ENCODE measurements at regions not wholly inside any gene's neighbourhood (a gene's known extent, or its start where the extent isn't known, plus 50 kb on each side); places are given as distances from the start of the nearest gene placed in this dataset.
"Not testable (repeated sequence)": the region's sequence is repeated elsewhere in the genome, so short reads cannot be mapped to it uniquely, and the experiment has no call there.

- DNase-seq: no peak
Measured at GRCh38 chr4:118410138-118410537, 57.3 kb upstream of the PRSS12 start.

- no peak for DNase-seq
Measured at GRCh38 chr4:118417325-118417724, 64.5 kb upstream of the PRSS12 start.

- DNase-seq: not testable (repeated sequence)
Measured at GRCh38 chr4:118417800-118418199, 65.0 kb upstream of the PRSS12 start.

- not testable (repeated sequence) for DNase-seq
Measured at GRCh38 chr4:118418396-118418795, 65.6 kb upstream of the PRSS12 start.

GRCh38 chr4:118419626-118420025 is 66.8 kb upstream of the PRSS12 start:
- not testable (repeated sequence) for DNase-seq

- not testable (repeated sequence) for DNase-seq
Measured at GRCh38 chr4:118424062-118424461, 71.3 kb upstream of the PRSS12 start.

- DNase-seq: not testable (repeated sequence)
Measured at GRCh38 chr4:118428881-118429280, 76.1 kb upstream of the PRSS12 start.

GRCh38 chr4:118432359-118432758 is 79.6 kb upstream of the PRSS12 start:
- not testable (repeated sequence) for DNase-seq

- DNase-seq: not testable (repeated sequence)
Measured at GRCh38 chr4:118433612-118434375, 81.0 kb upstream of the PRSS12 start.

- DNase-seq: not testable (repeated sequence)
Measured at GRCh38 chr4:118435415-118435814, 82.6 kb upstream of the PRSS12 start.

GRCh38 chr4:118442115-118442837 is 89.5 kb upstream of the PRSS12 start:
- not testable (repeated sequence) for DNase-seq

GRCh38 chr4:118447397-118447796 is 94.6 kb upstream of the PRSS12 start:
- not testable (repeated sequence) for DNase-seq

GRCh38 chr4:118454857-118455256 is 102.1 kb upstream of the PRSS12 start:
- DNase-seq: not testable (repeated sequence)

GRCh38 chr4:118461435-118461834 is 108.6 kb upstream of the PRSS12 start:
- DNase-seq: not testable (repeated sequence)

GRCh38 chr4:118465831-118466230 is 113.0 kb upstream of the PRSS12 start:
- DNase-seq: not testable (repeated sequence)

- not testable (repeated sequence) for DNase-seq
Measured at GRCh38 chr4:118474001-118474626, 121.3 kb upstream of the PRSS12 start.

GRCh38 chr4:118474771-118475170 is 122.0 kb upstream of the PRSS12 start:
- not testable (repeated sequence) for DNase-seq

GRCh38 chr4:118475901-118476300 is 123.1 kb upstream of the PRSS12 start:
- not testable (repeated sequence) for DNase-seq

- not testable (repeated sequence) for DNase-seq
Measured at GRCh38 chr4:118477826-118478225, 125.0 kb upstream of the PRSS12 start.

- not testable (repeated sequence) for DNase-seq
Measured at GRCh38 chr4:118485801-118486314, 133.1 kb upstream of the PRSS12 start.

GRCh38 chr4:118492963-118493362 is 140.2 kb upstream of the PRSS12 start:
- DNase-seq: not testable (repeated sequence)

- not testable (repeated sequence) for DNase-seq
Measured at GRCh38 chr4:118494437-118494836, 141.6 kb upstream of the PRSS12 start.

- DNase-seq: not testable (repeated sequence)
Measured at GRCh38 chr4:118502967-118503366, 150.2 kb upstream of the PRSS12 start.
